GM12878 (cell line): ENCODE measurements at regions not wholly inside any gene's neighbourhood (a gene's known extent, or its start where the extent isn't known, plus 50 kb on each side); places are given as distances from the start of the nearest gene placed in this dataset.

Experiments used
- ATF7 ChIP-seq: fragments of 450-650 bp; IDR thresholded peaks from 2 replicates; pipeline ENCODE4 v1.6.1; 2016; ENCODE audit warnings: low read depth, mild to moderate bottlenecking
- CTCF ChIP-seq, 3 experiments: IDR thresholded peaks in 2 of 3; conservative IDR thresholded peaks in 1 of 3; 2 replicates each; pipeline ENCODE4 v1.5.1; 2011; ENCODE audit warnings: low read depth in 3 of 3, low read length in 3 of 3, mild to moderate bottlenecking in 3 of 3, control low read depth in 2 of 3, moderate library complexity in 2 of 3, inconsistent platforms in 1 of 3, mixed read lengths in 1 of 3; ENCODE audit not compliant: control insufficient read depth in 2 of 3, insufficient read depth in 1 of 3; ENCODE audit errors: extremely low read depth in 1 of 3
- CUX1 ChIP-seq: IDR thresholded peaks from 2 replicates; pipeline ENCODE4 v1.6.1; 2012; ENCODE audit warnings: improper control_type of control experiment, low read depth, low read length; ENCODE audit not compliant: insufficient replicate concordance
- FOXM1 ChIP-seq: IDR thresholded peaks from 2 replicates; pipeline ENCODE4 v1.6.1; 2012; ENCODE audit warnings: low read depth, mild to moderate bottlenecking, inconsistent platforms, low read length, moderate library complexity
- NR2C2 ChIP-seq: IDR thresholded peaks from 2 replicates; pipeline ENCODE4 v1.6.1; 2011; ENCODE audit warnings: borderline replicate concordance, low read depth; ENCODE audit not compliant: control insufficient read depth, insufficient read length
- POLR2AphosphoS2 ChIP-seq: IDR thresholded peaks from 2 replicates; pipeline ENCODE4 v1.6.1; 2011; ENCODE audit warnings: low read depth, mild to moderate bottlenecking, low read length, improper control_type of control experiment, moderate library complexity
- RAD21 ChIP-seq: IDR thresholded peaks from 2 replicates; pipeline ENCODE4 v1.6.1; 2011; ENCODE audit warnings: mild to moderate bottlenecking, low read depth, low read length, moderate library complexity; ENCODE audit not compliant: insufficient read depth
- RCOR1 ChIP-seq: conservative IDR thresholded peaks from 2 replicates; pipeline ENCODE4 v1.6.1; 2012; ENCODE audit warnings: low read depth, low read length, improper control_type of control experiment
- SUZ12 ChIP-seq: fragments of 200-600 bp; sonication (generic); IDR thresholded peaks from one replicate; pipeline ENCODE4 v1.6.1; 2018; ENCODE audit warnings: antibody characterized with exemption, mild to moderate bottlenecking; ENCODE audit not compliant: unreplicated experiment
- YY1 ChIP-seq: IDR thresholded peaks from 2 replicates; pipeline ENCODE4 v1.6.1; 2011; ENCODE audit warnings: low read depth, mild to moderate bottlenecking, low read length
- ZNF24 ChIP-seq: fragments of 450-650 bp; IDR thresholded peaks from 2 replicates; pipeline ENCODE4 v1.6.1; 2017; ENCODE audit warnings: antibody characterized with exemption, mild to moderate bottlenecking

- TF ChIP-seq POLR2AphosphoS2, result no peak
- no peak for TF ChIP-seq RCOR1
- TF ChIP-seq NR2C2, result no peak
- TF ChIP-seq ATF7, result no peak
- TF ChIP-seq CTCF (IDR thresholded peaks at IDR 0.05 in 2 of 3, conservative IDR thresholded peaks at IDR 0.05 in 1 of 3; ENCODE audit: control insufficient read depth in 2 of 3, extremely low read depth in 1 of 3, insufficient read depth in 1 of 3, low read depth in 3 of 3, low read length in 3 of 3), result no peak
- TF ChIP-seq SUZ12, result no peak
- TF ChIP-seq CUX1, result no peak
- no peak for TF ChIP-seq ZNF24
- no peak for TF ChIP-seq FOXM1
- no peak for TF ChIP-seq YY1
- no peak for TF ChIP-seq RAD21
Measured at GRCh38 chr1:226804907-226805759, 65.3 kb upstream of the PSEN2 start.
